GM12864 (cell line): ENCODE measurements at regions not wholly inside any gene's neighbourhood (a gene's known extent, or its start where the extent isn't known, plus 50 kb on each side); places are given as distances from the start of the nearest gene placed in this dataset.

Experiments used
- DNase-seq: peaks from one replicate; pipeline ENCODE4 v3.0.0-alpha.2; 2011; ENCODE audit warnings: low read depth
- H3K4me3 ChIP-seq: 2 replicates; pipeline ENCODE4 v1.5.1; 2011; ENCODE audit warnings: mild to moderate bottlenecking, low read depth, low read length, control low read depth
- CTCF ChIP-seq: IDR thresholded peaks from 2 replicates; pipeline ENCODE4 v1.5.1; 2011; ENCODE audit warnings: low read depth, mild to moderate bottlenecking, moderate library complexity, low read length, control low read depth, inconsistent platforms; ENCODE audit errors: missing control alignments

- no peak overlapping the region for H3K4me3 ChIP-seq
- no peak for TF ChIP-seq CTCF
- no peak for DNase-seq
Measured at GRCh38 chr20:40512994-40513393, 176.0 kb downstream of the MAFB start.

GRCh38 chr20:40512591-40512990, 176.4 kb downstream of the MAFB start:
- no peak overlapping the region for H3K4me3 ChIP-seq
- TF ChIP-seq CTCF: no peak
- no peak for DNase-seq

- DNase-seq: no peak
- TF ChIP-seq CTCF: no peak
- H3K4me3 ChIP-seq: no peak overlapping the region
Measured at GRCh38 chr20:40511478-40511877, 177.6 kb downstream of the MAFB start.

- no peak for TF ChIP-seq CTCF
- H3K4me3 ChIP-seq: no peak overlapping the region
- DNase-seq: no peak
Measured at GRCh38 chr20:40510622-40511021, 178.4 kb downstream of the MAFB start.

- TF ChIP-seq CTCF: no peak
- no peak for DNase-seq
- H3K4me3 ChIP-seq: no peak overlapping the region
Measured at GRCh38 chr20:40508821-40509220, 180.2 kb downstream of the MAFB start.

GRCh38 chr20:40506537-40506939, 182.5 kb downstream of the MAFB start:
- DNase-seq: no peak

More at GRCh38 chr20:40506537-40506939, 182.5 kb downstream of the MAFB start:
- H3K4me3 ChIP-seq: no peak overlapping the region
- TF ChIP-seq CTCF: no peak
